ENCODE measurements at regions not wholly inside any gene's neighbourhood (a gene's known extent, or its start where the extent isn't known, plus 50 kb on each side); places are given as distances from the start of the nearest gene placed in this dataset.

DNA sequence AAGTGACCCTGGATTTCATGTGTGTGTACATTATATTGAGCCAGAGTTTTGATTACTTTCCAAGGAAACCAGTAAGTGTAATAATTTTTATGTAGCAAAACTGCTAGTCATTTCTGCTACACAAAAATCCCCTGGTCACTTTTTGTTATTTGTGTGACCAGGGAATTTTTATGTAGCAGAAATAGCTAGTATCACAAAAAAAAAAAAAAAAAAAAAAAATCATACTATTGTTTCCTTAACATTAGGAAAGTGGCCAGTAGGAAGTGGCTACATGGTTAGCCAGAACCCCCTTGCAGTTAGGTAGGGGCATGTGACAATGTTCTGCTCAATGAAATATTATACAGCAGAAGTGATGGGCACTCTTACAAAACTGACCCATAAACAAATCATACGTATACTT is 434.0 kb upstream of the BTBD3 start:
- H3K4me1 Mint-ChIP-seq, result peaks cover 4% of the 10 kb centered on the region; the same call in 1 of the 2 replicates
- H3K9me3 Mint-ChIP-seq, result peaks cover 22% of the 10 kb centered on the region
- no peak overlapping the region for H3K4me3 Mint-ChIP-seq
- POLR2A ChIA-PET, result no interaction called here
- no peak for DNase-seq (ENCODE audit: low spot score)
- H3K27me3 Mint-ChIP-seq (ENCODE audit: low read depth), result no peaks in the 10 kb centered on the region
- no peak for TF ChIP-seq ESRRA (CRISPR knock-in tag; IDR thresholded peaks at IDR 0.05; ENCODE audit: borderline replicate concordance)
- no peak for TF ChIP-seq ZNF671 (CRISPR knock-in tag; IDR thresholded peaks at IDR 0.05)
- TF ChIP-seq ZNF317 (CRISPR knock-in tag; IDR thresholded peaks at IDR 0.05; ENCODE audit: borderline replicate concordance, low read depth), result no peak
- TF ChIP-seq, protein P1, sequence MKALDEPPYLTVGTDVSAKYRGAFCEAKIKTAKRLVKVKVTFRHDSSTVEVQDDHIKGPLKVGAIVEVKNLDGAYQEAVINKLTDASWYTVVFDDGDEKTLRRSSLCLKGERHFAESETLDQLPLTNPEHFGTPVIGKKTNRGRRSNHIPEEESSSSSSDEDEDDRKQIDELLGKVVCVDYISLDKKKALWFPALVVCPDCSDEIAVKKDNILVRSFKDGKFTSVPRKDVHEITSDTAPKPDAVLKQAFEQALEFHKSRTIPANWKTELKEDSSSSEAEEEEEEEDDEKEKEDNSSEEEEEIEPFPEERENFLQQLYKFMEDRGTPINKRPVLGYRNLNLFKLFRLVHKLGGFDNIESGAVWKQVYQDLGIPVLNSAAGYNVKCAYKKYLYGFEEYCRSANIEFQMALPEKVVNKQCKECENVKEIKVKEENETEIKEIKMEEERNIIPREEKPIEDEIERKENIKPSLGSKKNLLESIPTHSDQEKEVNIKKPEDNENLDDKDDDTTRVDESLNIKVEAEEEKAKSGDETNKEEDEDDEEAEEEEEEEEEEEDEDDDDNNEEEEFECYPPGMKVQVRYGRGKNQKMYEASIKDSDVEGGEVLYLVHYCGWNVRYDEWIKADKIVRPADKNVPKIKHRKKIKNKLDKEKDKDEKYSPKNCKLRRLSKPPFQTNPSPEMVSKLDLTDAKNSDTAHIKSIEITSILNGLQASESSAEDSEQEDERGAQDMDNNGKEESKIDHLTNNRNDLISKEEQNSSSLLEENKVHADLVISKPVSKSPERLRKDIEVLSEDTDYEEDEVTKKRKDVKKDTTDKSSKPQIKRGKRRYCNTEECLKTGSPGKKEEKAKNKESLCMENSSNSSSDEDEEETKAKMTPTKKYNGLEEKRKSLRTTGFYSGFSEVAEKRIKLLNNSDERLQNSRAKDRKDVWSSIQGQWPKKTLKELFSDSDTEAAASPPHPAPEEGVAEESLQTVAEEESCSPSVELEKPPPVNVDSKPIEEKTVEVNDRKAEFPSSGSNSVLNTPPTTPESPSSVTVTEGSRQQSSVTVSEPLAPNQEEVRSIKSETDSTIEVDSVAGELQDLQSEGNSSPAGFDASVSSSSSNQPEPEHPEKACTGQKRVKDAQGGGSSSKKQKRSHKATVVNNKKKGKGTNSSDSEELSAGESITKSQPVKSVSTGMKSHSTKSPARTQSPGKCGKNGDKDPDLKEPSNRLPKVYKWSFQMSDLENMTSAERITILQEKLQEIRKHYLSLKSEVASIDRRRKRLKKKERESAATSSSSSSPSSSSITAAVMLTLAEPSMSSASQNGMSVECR (CRISPR knock-in tag; IDR thresholded peaks at IDR 0.05; ENCODE audit: borderline replicate concordance), result no peak
- TF ChIP-seq, protein P2, sequence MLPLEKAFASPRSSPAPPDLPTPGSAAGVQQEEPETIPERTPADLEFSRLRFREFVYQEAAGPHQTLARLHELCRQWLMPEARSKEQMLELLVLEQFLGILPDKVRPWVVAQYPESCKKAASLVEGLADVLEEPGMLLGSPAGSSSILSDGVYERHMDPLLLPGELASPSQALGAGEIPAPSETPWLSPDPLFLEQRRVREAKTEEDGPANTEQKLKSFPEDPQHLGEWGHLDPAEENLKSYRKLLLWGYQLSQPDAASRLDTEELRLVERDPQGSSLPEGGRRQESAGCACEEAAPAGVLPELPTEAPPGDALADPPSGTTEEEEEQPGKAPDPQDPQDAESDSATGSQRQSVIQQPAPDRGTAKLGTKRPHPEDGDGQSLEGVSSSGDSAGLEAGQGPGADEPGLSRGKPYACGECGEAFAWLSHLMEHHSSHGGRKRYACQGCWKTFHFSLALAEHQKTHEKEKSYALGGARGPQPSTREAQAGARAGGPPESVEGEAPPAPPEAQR (CRISPR knock-in tag; IDR thresholded peaks at IDR 0.05), result no peak
- TF ChIP-seq, protein P3, sequence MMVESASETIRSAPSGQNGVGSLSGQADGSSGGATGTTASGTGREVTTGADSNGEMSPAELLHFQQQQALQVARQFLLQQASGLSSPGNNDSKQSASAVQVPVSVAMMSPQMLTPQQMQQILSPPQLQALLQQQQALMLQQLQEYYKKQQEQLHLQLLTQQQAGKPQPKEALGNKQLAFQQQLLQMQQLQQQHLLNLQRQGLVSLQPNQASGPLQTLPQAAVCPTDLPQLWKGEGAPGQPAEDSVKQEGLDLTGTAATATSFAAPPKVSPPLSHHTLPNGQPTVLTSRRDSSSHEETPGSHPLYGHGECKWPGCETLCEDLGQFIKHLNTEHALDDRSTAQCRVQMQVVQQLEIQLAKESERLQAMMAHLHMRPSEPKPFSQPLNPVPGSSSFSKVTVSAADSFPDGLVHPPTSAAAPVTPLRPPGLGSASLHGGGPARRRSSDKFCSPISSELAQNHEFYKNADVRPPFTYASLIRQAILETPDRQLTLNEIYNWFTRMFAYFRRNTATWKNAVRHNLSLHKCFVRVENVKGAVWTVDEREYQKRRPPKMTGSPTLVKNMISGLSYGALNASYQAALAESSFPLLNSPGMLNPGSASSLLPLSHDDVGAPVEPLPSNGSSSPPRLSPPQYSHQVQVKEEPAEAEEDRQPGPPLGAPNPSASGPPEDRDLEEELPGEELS (CRISPR knock-in tag; IDR thresholded peaks at IDR 0.05), result no peak
- no peak for TF ChIP-seq ZBTB21 (CRISPR knock-in tag; IDR thresholded peaks at IDR 0.05; ENCODE audit: borderline replicate concordance)
- TF ChIP-seq GTF2I (CRISPR knock-in tag; conservative IDR thresholded peaks at IDR 0.05), result no peak
- TF ChIP-seq, protein P4, sequence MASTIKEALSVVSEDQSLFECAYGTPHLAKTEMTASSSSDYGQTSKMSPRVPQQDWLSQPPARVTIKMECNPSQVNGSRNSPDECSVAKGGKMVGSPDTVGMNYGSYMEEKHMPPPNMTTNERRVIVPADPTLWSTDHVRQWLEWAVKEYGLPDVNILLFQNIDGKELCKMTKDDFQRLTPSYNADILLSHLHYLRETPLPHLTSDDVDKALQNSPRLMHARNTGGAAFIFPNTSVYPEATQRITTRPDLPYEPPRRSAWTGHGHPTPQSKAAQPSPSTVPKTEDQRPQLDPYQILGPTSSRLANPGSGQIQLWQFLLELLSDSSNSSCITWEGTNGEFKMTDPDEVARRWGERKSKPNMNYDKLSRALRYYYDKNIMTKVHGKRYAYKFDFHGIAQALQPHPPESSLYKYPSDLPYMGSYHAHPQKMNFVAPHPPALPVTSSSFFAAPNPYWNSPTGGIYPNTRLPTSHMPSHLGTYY (CRISPR knock-in tag; IDR thresholded peaks at IDR 0.05), result no peak
- no peak for TF ChIP-seq NFYB (CRISPR knock-in tag; conservative IDR thresholded peaks at IDR 0.05; ENCODE audit: low read depth)
- TF ChIP-seq HMGA2 (CRISPR knock-in tag; IDR thresholded peaks at IDR 0.05), result no peak
- peaks cover 10% of the 10 kb centered on the region for H3K36me3 Mint-ChIP-seq
- no peak overlapping the region for H3K27ac Mint-ChIP-seq
- CTCF ChIA-PET, result no interaction called here
- ATAC-seq, result no peak

DNA sequence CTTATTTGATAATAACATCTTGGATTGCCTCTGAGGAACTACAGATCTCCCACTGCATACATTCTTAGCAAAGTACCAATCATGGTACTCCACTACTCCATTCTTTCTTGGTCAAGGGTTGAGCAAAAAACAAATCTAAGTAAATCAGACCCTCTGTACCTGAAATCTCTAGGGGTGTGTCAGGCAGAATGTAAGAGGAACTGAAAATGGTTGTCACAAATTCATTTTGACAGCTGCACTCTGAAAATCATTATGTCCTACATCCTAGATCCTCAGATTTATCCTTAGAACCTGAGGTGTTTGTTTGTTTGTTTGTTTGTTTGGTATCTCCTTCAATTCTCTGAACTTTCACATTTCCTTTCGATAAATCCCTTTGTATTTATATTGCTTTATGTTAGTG is 433.2 kb upstream of the BTBD3 start:
- Mint-ChIP-seq H3K27me3 (ENCODE audit: low read depth) (no peaks in the 10 kb centered on the region), H3K4me1 (peaks cover 12% of the 10 kb centered on the region), H3K36me3 (peaks cover 2% of the 10 kb centered on the region), H3K27ac (no peak overlapping the region), H3K9me3 (peaks cover 14% of the 10 kb centered on the region), H3K4me3 (no peak overlapping the region)
- POLR2A ChIA-PET, result no interaction called here
- CTCF ChIA-PET, result no interaction called here
- TF ChIP-seq, protein P5, sequence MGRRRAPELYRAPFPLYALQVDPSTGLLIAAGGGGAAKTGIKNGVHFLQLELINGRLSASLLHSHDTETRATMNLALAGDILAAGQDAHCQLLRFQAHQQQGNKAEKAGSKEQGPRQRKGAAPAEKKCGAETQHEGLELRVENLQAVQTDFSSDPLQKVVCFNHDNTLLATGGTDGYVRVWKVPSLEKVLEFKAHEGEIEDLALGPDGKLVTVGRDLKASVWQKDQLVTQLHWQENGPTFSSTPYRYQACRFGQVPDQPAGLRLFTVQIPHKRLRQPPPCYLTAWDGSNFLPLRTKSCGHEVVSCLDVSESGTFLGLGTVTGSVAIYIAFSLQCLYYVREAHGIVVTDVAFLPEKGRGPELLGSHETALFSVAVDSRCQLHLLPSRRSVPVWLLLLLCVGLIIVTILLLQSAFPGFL (CRISPR knock-in tag; IDR thresholded peaks at IDR 0.05; ENCODE audit: borderline replicate concordance), result no peak
- TF ChIP-seq, protein P6, sequence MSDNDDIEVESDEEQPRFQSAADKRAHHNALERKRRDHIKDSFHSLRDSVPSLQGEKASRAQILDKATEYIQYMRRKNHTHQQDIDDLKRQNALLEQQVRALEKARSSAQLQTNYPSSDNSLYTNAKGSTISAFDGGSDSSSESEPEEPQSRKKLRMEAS (CRISPR knock-in tag; IDR thresholded peaks at IDR 0.05), result no peak
- no peak for TF ChIP-seq JAZF1 (CRISPR knock-in tag; IDR thresholded peaks at IDR 0.05)
- no peak for TF ChIP-seq FOXJ3 (CRISPR knock-in tag; IDR thresholded peaks at IDR 0.05; ENCODE audit: borderline replicate concordance)
- TF ChIP-seq ZNF396 (CRISPR knock-in tag; IDR thresholded peaks at IDR 0.05; ENCODE audit: borderline replicate concordance), result no peak
- TF ChIP-seq SOX15 (CRISPR knock-in tag; IDR thresholded peaks at IDR 0.05), result no peak
- TF ChIP-seq ZNF317 (CRISPR knock-in tag; IDR thresholded peaks at IDR 0.05; ENCODE audit: borderline replicate concordance, low read depth), result no peak
- DNase-seq (ENCODE audit: low spot score) (no peak), ATAC-seq (no peak)
